Esophagus squamous epithelium (tissue), 4 donors: ENCODE measurements at regions not wholly inside any gene's neighbourhood (a gene's known extent, or its start where the extent isn't known, plus 50 kb on each side); places are given as distances from the start of the nearest gene placed in this dataset.

Source experiments
- POLR2A ChIP-seq, 4 donors: fragments of 450-650 bp; IDR thresholded peaks; one replicate each; pipeline ENCODE4 v1.6.1; 2017; ENCODE audit warnings: antibody characterized with exemption in 4 of 4, mild to moderate bottlenecking in 4 of 4, moderate library complexity in 3 of 4
- TF ChIP-seq, protein P1 (sequence below), 6 experiments: fragments of 450-650 bp in 4 of 6; fragments of 200-600 bp in 2 of 6; sonication (generic) in 2 of 6; IDR thresholded peaks; one replicate each; pipeline ENCODE4 v1.5.1; 2016 to 2019; ENCODE audit warnings: antibody characterized with exemption in 6 of 6, mild to moderate bottlenecking in 4 of 6, moderate library complexity in 4 of 6

DNA sequence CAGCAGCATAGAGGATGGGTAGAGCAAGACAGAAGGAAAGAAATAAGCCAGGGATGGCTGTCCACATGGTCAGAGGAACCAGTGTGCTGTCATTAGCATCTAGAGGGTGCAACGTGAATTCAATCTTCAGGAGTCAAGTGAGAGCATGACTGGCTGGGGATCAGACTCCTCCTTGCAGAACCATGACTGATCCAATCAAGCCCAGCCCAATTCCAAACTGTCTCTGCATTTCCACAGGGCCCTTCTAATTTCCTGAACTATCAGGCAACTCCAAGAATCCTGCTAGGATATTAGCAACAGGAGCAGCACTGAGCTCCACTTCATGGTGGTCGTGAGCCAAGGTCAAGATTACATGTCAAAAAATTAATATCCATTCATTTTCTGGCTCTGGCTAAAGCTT lies 166.8 kb upstream of the CAMK1G start:
- TF ChIP-seq, protein P1, sequence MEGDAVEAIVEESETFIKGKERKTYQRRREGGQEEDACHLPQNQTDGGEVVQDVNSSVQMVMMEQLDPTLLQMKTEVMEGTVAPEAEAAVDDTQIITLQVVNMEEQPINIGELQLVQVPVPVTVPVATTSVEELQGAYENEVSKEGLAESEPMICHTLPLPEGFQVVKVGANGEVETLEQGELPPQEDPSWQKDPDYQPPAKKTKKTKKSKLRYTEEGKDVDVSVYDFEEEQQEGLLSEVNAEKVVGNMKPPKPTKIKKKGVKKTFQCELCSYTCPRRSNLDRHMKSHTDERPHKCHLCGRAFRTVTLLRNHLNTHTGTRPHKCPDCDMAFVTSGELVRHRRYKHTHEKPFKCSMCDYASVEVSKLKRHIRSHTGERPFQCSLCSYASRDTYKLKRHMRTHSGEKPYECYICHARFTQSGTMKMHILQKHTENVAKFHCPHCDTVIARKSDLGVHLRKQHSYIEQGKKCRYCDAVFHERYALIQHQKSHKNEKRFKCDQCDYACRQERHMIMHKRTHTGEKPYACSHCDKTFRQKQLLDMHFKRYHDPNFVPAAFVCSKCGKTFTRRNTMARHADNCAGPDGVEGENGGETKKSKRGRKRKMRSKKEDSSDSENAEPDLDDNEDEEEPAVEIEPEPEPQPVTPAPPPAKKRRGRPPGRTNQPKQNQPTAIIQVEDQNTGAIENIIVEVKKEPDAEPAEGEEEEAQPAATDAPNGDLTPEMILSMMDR (IDR thresholded peaks at IDR 0.05) = no peak
- TF ChIP-seq POLR2A (IDR thresholded peaks at IDR 0.05) = no peak
